ENCODE measurements at regions not wholly inside any gene's neighbourhood (a gene's known extent, or its start where the extent isn't known, plus 50 kb on each side); places are given as distances from the start of the nearest gene placed in this dataset.

- Histone ChIP-seq H3K9ac (ENCODE audit: low read depth, low read length) (no peak overlapping the region), H3K36me3 (ENCODE audit: control insufficient read depth, insufficient read depth, low read length) (no peaks in the 10 kb centered on the region), H3K27ac (ENCODE audit: low read depth, low read length) (no peak overlapping the region), H3K4me1 (ENCODE audit: control insufficient read depth, insufficient read depth, low read length) (no peaks in the 10 kb centered on the region), H3K9me3 (ENCODE audit: control insufficient read depth, insufficient read depth, low read length) (peaks cover 10% of the 10 kb centered on the region; the same call in 1 of the 2 replicates), H3K27me3 (ENCODE audit: control insufficient read depth, insufficient read depth, low read length) (no peaks in the 10 kb centered on the region), H3K4me3 (ENCODE audit: low read depth, low read length) (no peak overlapping the region)
Observed at GRCh38 chr7:153380636-153381035, 621.1 kb downstream of the ACTR3B start.

- Histone ChIP-seq H3K9ac (ENCODE audit: low read depth, low read length) (no peak overlapping the region), H3K36me3 (ENCODE audit: control insufficient read depth, insufficient read depth, low read length) (no peaks in the 10 kb centered on the region), H3K27ac (ENCODE audit: low read depth, low read length) (no peak overlapping the region), H3K4me1 (ENCODE audit: control insufficient read depth, insufficient read depth, low read length) (no peaks in the 10 kb centered on the region), H3K4me3 (ENCODE audit: low read depth, low read length) (peak overlapping the region; percentile 61), H3K27me3 (ENCODE audit: control insufficient read depth, insufficient read depth, low read length) (no peaks in the 10 kb centered on the region), H3K9me3 (ENCODE audit: control insufficient read depth, insufficient read depth, low read length) (0 out of 2 replicates have a peak, but pooled peaks cover 10% of the 10 kb centered on the region)
Observed at GRCh38 chr7:153381275-153382040, 621.9 kb downstream of the ACTR3B start.

- H3K9me3 ChIP-seq (ENCODE audit: control insufficient read depth, insufficient read depth, low read length), result 0 out of 2 replicates have a peak, but pooled peaks cover 7% of the 10 kb centered on the region
- no peaks in the 10 kb centered on the region for H3K36me3 ChIP-seq (ENCODE audit: control insufficient read depth, insufficient read depth, low read length)
- no peaks in the 10 kb centered on the region for H3K27me3 ChIP-seq (ENCODE audit: control insufficient read depth, insufficient read depth, low read length)
- no peaks in the 10 kb centered on the region for H3K4me1 ChIP-seq (ENCODE audit: control insufficient read depth, insufficient read depth, low read length)
- H3K9ac ChIP-seq (ENCODE audit: low read depth, low read length), result no peak overlapping the region
- H3K27ac ChIP-seq (ENCODE audit: low read depth, low read length), result no peak overlapping the region
- no peak overlapping the region for H3K4me3 ChIP-seq (ENCODE audit: low read depth, low read length)
Observed at GRCh38 chr7:153382641-153383101, 623.1 kb downstream of the ACTR3B start.

- Histone ChIP-seq H3K4me1 (ENCODE audit: control insufficient read depth, insufficient read depth, low read length) (no peaks in the 10 kb centered on the region), H3K9ac (ENCODE audit: low read depth, low read length) (no peak overlapping the region), H3K4me3 (ENCODE audit: low read depth, low read length) (no peak overlapping the region)
Observed at GRCh38 chr7:153383781-153384180, 624.2 kb downstream of the ACTR3B start.

GRCh38 chr7:153385502-153385901 lies 626.0 kb downstream of the ACTR3B start:
- Histone ChIP-seq H3K9ac (ENCODE audit: low read depth, low read length) (no peak overlapping the region), H3K9me3 (ENCODE audit: control insufficient read depth, insufficient read depth, low read length) (peaks cover 14% of the 10 kb centered on the region), H3K27ac (ENCODE audit: low read depth, low read length) (no peak overlapping the region), H3K27me3 (ENCODE audit: control insufficient read depth, insufficient read depth, low read length) (no peaks in the 10 kb centered on the region), H3K36me3 (ENCODE audit: control insufficient read depth, insufficient read depth, low read length) (no peaks in the 10 kb centered on the region), H3K4me1 (ENCODE audit: control insufficient read depth, insufficient read depth, low read length) (no peaks in the 10 kb centered on the region), H3K4me3 (ENCODE audit: low read depth, low read length) (no peak overlapping the region)

More at GRCh38 chr7:153383781-153384180, 624.2 kb downstream of the ACTR3B start:
- Histone ChIP-seq H3K27ac (ENCODE audit: low read depth, low read length) (no peak overlapping the region), H3K27me3 (ENCODE audit: control insufficient read depth, insufficient read depth, low read length) (no peaks in the 10 kb centered on the region), H3K9me3 (ENCODE audit: control insufficient read depth, insufficient read depth, low read length) (peaks cover 3% of the 10 kb centered on the region), H3K36me3 (ENCODE audit: control insufficient read depth, insufficient read depth, low read length) (no peaks in the 10 kb centered on the region)

- H3K4me1 ChIP-seq (ENCODE audit: control insufficient read depth, insufficient read depth, low read length), result no peaks in the 10 kb centered on the region
- H3K36me3 ChIP-seq (ENCODE audit: control insufficient read depth, insufficient read depth, low read length), result no peaks in the 10 kb centered on the region
- H3K9me3 ChIP-seq (ENCODE audit: control insufficient read depth, insufficient read depth, low read length), result peaks cover 15% of the 10 kb centered on the region
- no peak overlapping the region for H3K9ac ChIP-seq (ENCODE audit: low read depth, low read length)
- H3K4me3 ChIP-seq (ENCODE audit: low read depth, low read length), result no peak overlapping the region
- no peaks in the 10 kb centered on the region for H3K27me3 ChIP-seq (ENCODE audit: control insufficient read depth, insufficient read depth, low read length)
- H3K27ac ChIP-seq (ENCODE audit: low read depth, low read length), result no peak overlapping the region
Observed at GRCh38 chr7:153386556-153386955, 627.0 kb downstream of the ACTR3B start.

GRCh38 chr7:153388611-153389010 lies 629.1 kb downstream of the ACTR3B start:
- H3K27ac ChIP-seq (ENCODE audit: low read depth, low read length), result no peak overlapping the region
- no peak overlapping the region for H3K4me3 ChIP-seq (ENCODE audit: low read depth, low read length)
- H3K9ac ChIP-seq (ENCODE audit: low read depth, low read length), result no peak overlapping the region
- H3K27me3 ChIP-seq (ENCODE audit: control insufficient read depth, insufficient read depth, low read length), result no peaks in the 10 kb centered on the region
- peaks cover 33% of the 10 kb centered on the region for H3K9me3 ChIP-seq (ENCODE audit: control insufficient read depth, insufficient read depth, low read length)
- no peaks in the 10 kb centered on the region for H3K4me1 ChIP-seq (ENCODE audit: control insufficient read depth, insufficient read depth, low read length)
- H3K36me3 ChIP-seq (ENCODE audit: control insufficient read depth, insufficient read depth, low read length), result no peaks in the 10 kb centered on the region

- Histone ChIP-seq H3K27ac (ENCODE audit: low read depth, low read length) (no peak overlapping the region), H3K27me3 (ENCODE audit: control insufficient read depth, insufficient read depth, low read length) (no peaks in the 10 kb centered on the region), H3K4me3 (ENCODE audit: low read depth, low read length) (no peak overlapping the region), H3K9ac (ENCODE audit: low read depth, low read length) (no peak overlapping the region), H3K9me3 (ENCODE audit: control insufficient read depth, insufficient read depth, low read length) (peaks cover 39% of the 10 kb centered on the region), H3K36me3 (ENCODE audit: control insufficient read depth, insufficient read depth, low read length) (no peaks in the 10 kb centered on the region), H3K4me1 (ENCODE audit: control insufficient read depth, insufficient read depth, low read length) (no peaks in the 10 kb centered on the region)
Observed at GRCh38 chr7:153389261-153389660, 629.7 kb downstream of the ACTR3B start.

- Histone ChIP-seq H3K4me1 (ENCODE audit: control insufficient read depth, insufficient read depth, low read length) (no peaks in the 10 kb centered on the region), H3K9ac (ENCODE audit: low read depth, low read length) (no peak overlapping the region), H3K36me3 (ENCODE audit: control insufficient read depth, insufficient read depth, low read length) (no peaks in the 10 kb centered on the region), H3K9me3 (ENCODE audit: control insufficient read depth, insufficient read depth, low read length) (peaks cover 55% of the 10 kb centered on the region), H3K27me3 (ENCODE audit: control insufficient read depth, insufficient read depth, low read length) (no peaks in the 10 kb centered on the region), H3K27ac (ENCODE audit: low read depth, low read length) (no peak overlapping the region), H3K4me3 (ENCODE audit: low read depth, low read length) (no peak overlapping the region)
Observed at GRCh38 chr7:153390955-153391354, 631.4 kb downstream of the ACTR3B start.

- Histone ChIP-seq H3K9ac (ENCODE audit: low read depth, low read length) (no peak overlapping the region), H3K36me3 (ENCODE audit: control insufficient read depth, insufficient read depth, low read length) (no peaks in the 10 kb centered on the region), H3K27me3 (ENCODE audit: control insufficient read depth, insufficient read depth, low read length) (no peaks in the 10 kb centered on the region), H3K4me1 (ENCODE audit: control insufficient read depth, insufficient read depth, low read length) (no peaks in the 10 kb centered on the region), H3K27ac (ENCODE audit: low read depth, low read length) (no peak overlapping the region), H3K4me3 (ENCODE audit: low read depth, low read length) (no peak overlapping the region), H3K9me3 (ENCODE audit: control insufficient read depth, insufficient read depth, low read length) (peaks cover 66% of the 10 kb centered on the region)
Observed at GRCh38 chr7:153392726-153393125, 633.2 kb downstream of the ACTR3B start.

- no peaks in the 10 kb centered on the region for H3K4me1 ChIP-seq (ENCODE audit: control insufficient read depth, insufficient read depth, low read length)
- peaks cover 63% of the 10 kb centered on the region for H3K9me3 ChIP-seq (ENCODE audit: control insufficient read depth, insufficient read depth, low read length)
- H3K9ac ChIP-seq (ENCODE audit: low read depth, low read length), result no peak overlapping the region
- H3K27me3 ChIP-seq (ENCODE audit: control insufficient read depth, insufficient read depth, low read length), result no peaks in the 10 kb centered on the region
- no peaks in the 10 kb centered on the region for H3K36me3 ChIP-seq (ENCODE audit: control insufficient read depth, insufficient read depth, low read length)
- no peak overlapping the region for H3K27ac ChIP-seq (ENCODE audit: low read depth, low read length)
- H3K4me3 ChIP-seq (ENCODE audit: low read depth, low read length), result no peak overlapping the region
Observed at GRCh38 chr7:153393666-153394065, 634.1 kb downstream of the ACTR3B start.

All from HUES48 (cell line).